ENCODE measurements at regions not wholly inside any gene's neighbourhood (a gene's known extent, or its start where the extent isn't known, plus 50 kb on each side); places are given as distances from the start of the nearest gene placed in this dataset.

GRCh38 chr11:36890121-36890679 is 292.2 kb upstream of the RAG2 start:
- Histone ChIP-seq H3K4me3 (ENCODE audit: low read depth, low read length) (no peak overlapping the region), H3K27ac (ENCODE audit: low read depth, low read length) (no peak overlapping the region), H2AFZ (ENCODE audit: low read length, unreplicated experiment) (no peak overlapping the region), H3K4me1 (ENCODE audit: control insufficient read depth, insufficient read depth, low read length, unreplicated experiment) (no peaks in the 10 kb centered on the region), H3K36me3 (ENCODE audit: insufficient read depth, low read length) (no peaks in the 10 kb centered on the region), H3K27me3 (ENCODE audit: insufficient read depth, low read length) (no peaks in the 10 kb centered on the region), H3K79me2 (ENCODE audit: control insufficient read depth, insufficient read depth, low read length, unreplicated experiment) (no peaks in the 10 kb centered on the region)

- Histone ChIP-seq H3K36me3 (ENCODE audit: insufficient read depth, low read length) (no peaks in the 10 kb centered on the region), H3K27ac (ENCODE audit: low read depth, low read length) (no peak overlapping the region)
Measured at GRCh38 chr11:36885154-36885553, 287.1 kb upstream of the RAG2 start.

GRCh38 chr11:36878737-36879136 is 280.7 kb upstream of the RAG2 start:
- Histone ChIP-seq H3K4me1 (ENCODE audit: control insufficient read depth, insufficient read depth, low read length, unreplicated experiment) (no peaks in the 10 kb centered on the region), H3K79me2 (ENCODE audit: control insufficient read depth, insufficient read depth, low read length, unreplicated experiment) (no peaks in the 10 kb centered on the region), H2AFZ (ENCODE audit: low read length, unreplicated experiment) (no peak overlapping the region), H3K27ac (ENCODE audit: low read depth, low read length) (no peak overlapping the region), H3K27me3 (ENCODE audit: insufficient read depth, low read length) (no peaks in the 10 kb centered on the region), H3K4me3 (ENCODE audit: low read depth, low read length) (no peak overlapping the region), H3K36me3 (ENCODE audit: insufficient read depth, low read length) (no peaks in the 10 kb centered on the region)

More at GRCh38 chr11:36885154-36885553, 287.1 kb upstream of the RAG2 start:
- Histone ChIP-seq H3K4me1 (ENCODE audit: control insufficient read depth, insufficient read depth, low read length, unreplicated experiment) (no peaks in the 10 kb centered on the region), H3K4me3 (ENCODE audit: low read depth, low read length) (no peak overlapping the region), H3K79me2 (ENCODE audit: control insufficient read depth, insufficient read depth, low read length, unreplicated experiment) (no peaks in the 10 kb centered on the region), H3K27me3 (ENCODE audit: insufficient read depth, low read length) (no peaks in the 10 kb centered on the region), H2AFZ (ENCODE audit: low read length, unreplicated experiment) (no peak overlapping the region)

- H2AFZ ChIP-seq (ENCODE audit: low read length, unreplicated experiment): no peak overlapping the region
- no peaks in the 10 kb centered on the region for H3K36me3 ChIP-seq (ENCODE audit: insufficient read depth, low read length)
- H3K79me2 ChIP-seq (ENCODE audit: control insufficient read depth, insufficient read depth, low read length, unreplicated experiment): no peaks in the 10 kb centered on the region
- no peaks in the 10 kb centered on the region for H3K4me1 ChIP-seq (ENCODE audit: control insufficient read depth, insufficient read depth, low read length, unreplicated experiment)
- H3K4me3 ChIP-seq (ENCODE audit: low read depth, low read length): no peak overlapping the region
- no peak overlapping the region for H3K27ac ChIP-seq (ENCODE audit: low read depth, low read length)
- no peaks in the 10 kb centered on the region for H3K27me3 ChIP-seq (ENCODE audit: insufficient read depth, low read length)
Measured at GRCh38 chr11:36877149-36877548, 279.1 kb upstream of the RAG2 start.

GRCh38 chr11:36876266-36876665 is 278.2 kb upstream of the RAG2 start:
- Histone ChIP-seq H3K27me3 (ENCODE audit: insufficient read depth, low read length) (no peaks in the 10 kb centered on the region), H3K27ac (ENCODE audit: low read depth, low read length) (no peak overlapping the region), H3K79me2 (ENCODE audit: control insufficient read depth, insufficient read depth, low read length, unreplicated experiment) (no peaks in the 10 kb centered on the region), H2AFZ (ENCODE audit: low read length, unreplicated experiment) (no peak overlapping the region), H3K36me3 (ENCODE audit: insufficient read depth, low read length) (no peaks in the 10 kb centered on the region), H3K4me3 (ENCODE audit: low read depth, low read length) (no peak overlapping the region), H3K4me1 (ENCODE audit: control insufficient read depth, insufficient read depth, low read length, unreplicated experiment) (no peaks in the 10 kb centered on the region)

GRCh38 chr11:36874291-36874690 is 276.3 kb upstream of the RAG2 start:
- Histone ChIP-seq H3K4me1 (ENCODE audit: control insufficient read depth, insufficient read depth, low read length, unreplicated experiment) (no peaks in the 10 kb centered on the region), H3K79me2 (ENCODE audit: control insufficient read depth, insufficient read depth, low read length, unreplicated experiment) (no peaks in the 10 kb centered on the region), H3K27ac (ENCODE audit: low read depth, low read length) (no peak overlapping the region), H3K4me3 (ENCODE audit: low read depth, low read length) (no peak overlapping the region), H2AFZ (ENCODE audit: low read length, unreplicated experiment) (no peak overlapping the region), H3K27me3 (ENCODE audit: insufficient read depth, low read length) (no peaks in the 10 kb centered on the region), H3K36me3 (ENCODE audit: insufficient read depth, low read length) (no peaks in the 10 kb centered on the region)

- H2AFZ ChIP-seq (ENCODE audit: low read length, unreplicated experiment): no peak overlapping the region
- no peaks in the 10 kb centered on the region for H3K36me3 ChIP-seq (ENCODE audit: insufficient read depth, low read length)
- no peak overlapping the region for H3K27ac ChIP-seq (ENCODE audit: low read depth, low read length)
- no peak overlapping the region for H3K4me3 ChIP-seq (ENCODE audit: low read depth, low read length)
- no peaks in the 10 kb centered on the region for H3K4me1 ChIP-seq (ENCODE audit: control insufficient read depth, insufficient read depth, low read length, unreplicated experiment)
- H3K79me2 ChIP-seq (ENCODE audit: control insufficient read depth, insufficient read depth, low read length, unreplicated experiment): no peaks in the 10 kb centered on the region
- no peaks in the 10 kb centered on the region for H3K27me3 ChIP-seq (ENCODE audit: insufficient read depth, low read length)
Measured at GRCh38 chr11:36870361-36870760, 272.3 kb upstream of the RAG2 start.

GRCh38 chr11:36868380-36868779 is 270.3 kb upstream of the RAG2 start:
- no peaks in the 10 kb centered on the region for H3K27me3 ChIP-seq (ENCODE audit: insufficient read depth, low read length)
- H2AFZ ChIP-seq (ENCODE audit: low read length, unreplicated experiment): no peak overlapping the region
- H3K27ac ChIP-seq (ENCODE audit: low read depth, low read length): no peak overlapping the region
- no peaks in the 10 kb centered on the region for H3K4me1 ChIP-seq (ENCODE audit: control insufficient read depth, insufficient read depth, low read length, unreplicated experiment)
- H3K4me3 ChIP-seq (ENCODE audit: low read depth, low read length): no peak overlapping the region
- no peaks in the 10 kb centered on the region for H3K36me3 ChIP-seq (ENCODE audit: insufficient read depth, low read length)
- no peaks in the 10 kb centered on the region for H3K79me2 ChIP-seq (ENCODE audit: control insufficient read depth, insufficient read depth, low read length, unreplicated experiment)

GRCh38 chr11:36865846-36866245 is 267.8 kb upstream of the RAG2 start:
- H3K79me2 ChIP-seq (ENCODE audit: control insufficient read depth, insufficient read depth, low read length, unreplicated experiment): no peaks in the 10 kb centered on the region
- H3K4me1 ChIP-seq (ENCODE audit: control insufficient read depth, insufficient read depth, low read length, unreplicated experiment): no peaks in the 10 kb centered on the region
- no peaks in the 10 kb centered on the region for H3K36me3 ChIP-seq (ENCODE audit: insufficient read depth, low read length)
- H3K27ac ChIP-seq (ENCODE audit: low read depth, low read length): no peak overlapping the region
- H3K4me3 ChIP-seq (ENCODE audit: low read depth, low read length): no peak overlapping the region
- no peaks in the 10 kb centered on the region for H3K27me3 ChIP-seq (ENCODE audit: insufficient read depth, low read length)
- no peak overlapping the region for H2AFZ ChIP-seq (ENCODE audit: low read length, unreplicated experiment)

GRCh38 chr11:36854875-36855274 is 256.8 kb upstream of the RAG2 start:
- Histone ChIP-seq H3K27me3 (ENCODE audit: insufficient read depth, low read length) (no peaks in the 10 kb centered on the region), H3K79me2 (ENCODE audit: control insufficient read depth, insufficient read depth, low read length, unreplicated experiment) (no peaks in the 10 kb centered on the region), H3K4me1 (ENCODE audit: control insufficient read depth, insufficient read depth, low read length, unreplicated experiment) (no peaks in the 10 kb centered on the region), H2AFZ (ENCODE audit: low read length, unreplicated experiment) (no peak overlapping the region), H3K36me3 (ENCODE audit: insufficient read depth, low read length) (no peaks in the 10 kb centered on the region), H3K4me3 (ENCODE audit: low read depth, low read length) (no peak overlapping the region), H3K27ac (ENCODE audit: low read depth, low read length) (no peak overlapping the region)

GRCh38 chr11:36848660-36849059 is 250.6 kb upstream of the RAG2 start:
- H3K36me3 ChIP-seq (ENCODE audit: insufficient read depth, low read length): no peaks in the 10 kb centered on the region
- no peak overlapping the region for H3K27ac ChIP-seq (ENCODE audit: low read depth, low read length)
- H3K27me3 ChIP-seq (ENCODE audit: insufficient read depth, low read length): no peaks in the 10 kb centered on the region
- H3K79me2 ChIP-seq (ENCODE audit: control insufficient read depth, insufficient read depth, low read length, unreplicated experiment): no peaks in the 10 kb centered on the region
- H2AFZ ChIP-seq (ENCODE audit: low read length, unreplicated experiment): no peak overlapping the region
- no peaks in the 10 kb centered on the region for H3K4me1 ChIP-seq (ENCODE audit: control insufficient read depth, insufficient read depth, low read length, unreplicated experiment)
- H3K4me3 ChIP-seq (ENCODE audit: low read depth, low read length): no peak overlapping the region
